HG03045 (cell line): ENCODE measurements at regions not wholly inside any gene's neighbourhood (a gene's known extent, or its start where the extent isn't known, plus 50 kb on each side); places are given as distances from the start of the nearest gene placed in this dataset.

Experiments
- ATAC-seq: cut with Tn5 transposase; IDR thresholded peaks from one replicate; pipeline ENCODE4 v1.9.1; 2021; ENCODE audit warnings: mild to moderate bottlenecking, moderate library complexity; ENCODE audit not compliant: unreplicated experiment

DNA sequence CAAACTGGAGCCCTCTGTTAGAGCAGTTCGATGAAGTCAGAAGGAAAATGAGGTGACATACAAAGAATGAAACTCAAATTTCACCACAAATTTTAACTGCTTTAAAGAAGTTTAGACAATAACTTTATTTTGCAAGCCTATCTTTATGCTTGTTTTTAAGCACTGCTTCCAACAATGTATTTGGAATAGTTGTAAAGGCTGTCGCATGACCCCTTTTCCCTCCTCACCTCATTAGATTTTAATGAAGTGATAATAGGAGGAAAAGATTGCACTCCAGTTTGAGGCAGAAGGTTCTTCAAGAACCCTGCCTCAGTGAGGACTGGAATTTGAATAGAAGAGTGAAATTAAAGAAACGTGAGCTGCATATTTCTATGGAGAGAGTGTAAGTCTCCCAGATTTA is 386.1 kb upstream of the NR3C2 start:
- no peak for ATAC-seq

- no peak for ATAC-seq
Measured at GRCh38 chr4:148827781-148828180, 385.6 kb upstream of the NR3C2 start.

GRCh38 chr4:148823419-148823769 is 381.2 kb upstream of the NR3C2 start:
- no peak for ATAC-seq

DNA sequence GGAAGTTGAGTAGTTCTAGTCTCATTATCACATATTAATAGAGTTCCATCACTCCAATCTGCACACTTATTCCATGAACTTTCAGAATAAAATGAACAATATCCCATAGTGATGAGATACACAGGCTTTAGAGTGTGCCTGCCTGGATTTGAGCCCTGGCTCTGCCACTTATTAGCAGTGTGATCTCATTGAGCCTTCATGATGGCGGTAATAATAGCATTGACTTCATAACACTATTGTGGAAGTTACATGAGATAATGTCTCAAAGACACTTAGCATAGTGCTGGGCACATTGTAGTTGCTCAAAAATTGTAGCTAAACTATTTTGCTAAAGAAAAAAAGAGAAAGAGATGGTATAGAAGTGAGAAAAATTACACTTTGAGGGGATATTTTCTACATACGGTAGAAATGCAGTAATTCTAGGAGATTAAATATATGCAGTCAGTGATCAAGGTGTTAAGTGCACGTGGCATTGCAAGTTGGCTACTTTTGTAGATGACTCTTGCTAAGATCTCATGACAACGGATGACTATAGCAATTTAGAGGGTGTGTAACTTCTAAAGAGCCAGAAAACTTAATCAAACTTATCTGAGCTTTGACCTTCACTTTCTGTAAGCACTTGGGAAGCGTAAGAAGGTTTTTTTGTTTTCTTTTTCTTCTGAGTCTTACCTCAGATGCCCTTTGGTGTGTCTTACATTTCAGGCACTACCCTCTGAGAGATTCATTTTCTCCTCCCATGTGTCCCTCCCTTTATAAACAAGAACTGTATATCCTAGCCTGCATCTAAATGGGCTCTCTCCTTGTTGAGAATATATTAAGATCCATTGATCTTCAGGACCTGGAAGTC is 380.6 kb upstream of the NR3C2 start:
- no peak for ATAC-seq

GRCh38 chr4:148814030-148814429 is 371.8 kb upstream of the NR3C2 start:
- no peak for ATAC-seq

GRCh38 chr4:148813289-148813688 is 371.1 kb upstream of the NR3C2 start:
- no peak for ATAC-seq

DNA sequence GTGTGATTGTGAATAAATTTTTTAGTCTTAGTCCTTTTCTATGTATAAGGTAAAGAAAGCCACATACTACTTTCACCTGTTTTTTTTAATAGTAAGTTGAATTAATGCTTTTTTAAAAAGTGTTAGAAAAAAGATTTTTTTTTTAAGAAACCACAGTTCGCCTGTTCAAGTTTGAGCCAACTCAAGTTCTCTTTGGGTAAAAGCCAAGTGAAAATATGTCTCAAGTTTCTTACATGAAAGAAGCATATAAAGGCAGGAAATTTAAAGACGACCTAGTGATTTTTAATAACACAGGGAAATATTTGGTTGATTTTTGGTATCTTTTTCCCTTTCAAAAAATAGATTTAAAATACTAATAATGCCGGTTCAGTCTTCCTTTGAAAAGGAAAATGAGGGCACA is 369.9 kb upstream of the NR3C2 start:
- ATAC-seq: no peak

DNA sequence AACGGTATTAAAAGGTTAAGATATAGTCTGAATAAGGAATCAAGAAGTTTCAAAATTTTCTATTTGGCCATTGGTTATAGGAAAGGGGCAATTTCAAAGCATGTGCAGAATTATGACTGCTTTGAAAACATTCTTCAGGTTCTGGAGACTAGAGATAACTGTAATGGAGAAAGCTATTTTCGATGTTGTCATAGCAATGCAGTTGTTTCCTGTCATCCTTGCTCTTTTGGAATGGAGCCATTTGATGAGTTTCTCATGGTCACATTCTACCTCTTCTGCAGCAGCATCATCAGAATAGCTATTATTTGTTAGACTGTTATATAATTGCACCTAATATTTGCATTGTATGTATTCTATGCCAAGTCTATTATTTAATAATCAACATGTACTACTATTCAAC is 368.2 kb upstream of the NR3C2 start:
- ATAC-seq: no peak

- ATAC-seq: no peak
Measured at GRCh38 chr4:148808416-148808815, 366.2 kb upstream of the NR3C2 start.

DNA sequence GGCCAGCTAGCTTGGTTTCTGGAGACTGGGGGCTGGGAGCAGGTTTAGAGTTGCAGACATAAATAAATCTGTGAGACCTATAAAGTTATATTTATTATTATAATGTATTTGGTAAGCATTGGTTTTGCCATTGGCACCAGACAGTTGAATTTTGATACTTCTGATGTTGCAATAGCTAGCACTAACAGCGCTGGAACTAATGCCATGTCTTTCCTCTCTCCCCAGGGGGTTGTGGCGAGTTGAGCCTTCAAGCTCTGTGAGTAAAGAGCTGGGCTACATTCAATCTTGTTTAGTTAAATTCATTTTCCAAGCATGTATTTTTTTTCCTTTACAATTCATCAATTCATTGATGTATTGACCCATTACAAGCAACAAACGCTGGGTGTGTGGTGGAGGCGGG is 358.7 kb upstream of the NR3C2 start:
- ATAC-seq: no peak

DNA sequence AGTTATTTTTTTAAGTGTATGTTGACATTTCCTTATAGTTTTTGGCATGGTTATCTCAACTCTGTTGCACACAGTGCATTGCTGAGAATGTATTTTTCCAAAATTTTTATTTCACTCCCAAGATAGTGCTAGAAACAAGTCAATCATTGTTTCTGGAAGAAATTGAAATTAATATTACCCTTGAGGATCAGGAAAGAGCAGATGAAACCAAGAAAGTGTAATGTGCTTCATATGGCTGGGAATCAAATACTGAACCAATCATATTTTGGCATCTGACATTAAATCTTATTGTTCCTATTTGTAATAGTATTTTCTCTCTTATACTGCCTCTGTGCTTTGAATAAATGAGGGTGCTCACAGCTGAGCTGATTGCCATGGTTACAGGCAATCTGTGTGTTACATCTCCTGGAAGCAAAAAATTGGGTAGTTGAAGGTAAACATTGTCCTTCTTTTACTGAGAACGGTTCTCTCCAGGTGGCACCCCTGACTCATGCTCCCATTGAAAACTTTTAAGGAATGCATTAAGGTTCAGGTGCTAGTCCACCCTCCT is 358.2 kb upstream of the NR3C2 start:
- no peak for ATAC-seq

GRCh38 chr4:148795156-148795864 is 353.1 kb upstream of the NR3C2 start:
- ATAC-seq: no peak

DNA sequence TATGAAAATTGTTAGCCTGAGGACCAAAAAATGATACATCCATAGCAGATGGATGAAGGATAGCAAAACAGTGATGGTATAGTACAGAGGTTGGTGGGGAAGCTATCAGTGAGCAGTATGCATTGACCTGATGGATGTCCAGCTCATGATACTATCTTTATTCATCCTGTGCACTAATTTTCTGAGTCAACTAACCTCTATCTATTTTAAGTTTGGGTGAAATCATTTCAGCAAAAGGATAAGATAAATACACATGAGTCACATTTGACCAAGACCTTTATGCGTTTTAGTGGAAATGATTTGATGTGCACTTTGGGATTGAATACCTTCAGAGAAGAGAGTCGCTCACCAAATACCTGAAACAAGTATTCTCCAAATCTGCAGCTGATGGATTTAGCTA is 351.0 kb upstream of the NR3C2 start:
- ATAC-seq: no peak

- no peak for ATAC-seq
Measured at GRCh38 chr4:148790691-148791090, 348.5 kb upstream of the NR3C2 start.

DNA sequence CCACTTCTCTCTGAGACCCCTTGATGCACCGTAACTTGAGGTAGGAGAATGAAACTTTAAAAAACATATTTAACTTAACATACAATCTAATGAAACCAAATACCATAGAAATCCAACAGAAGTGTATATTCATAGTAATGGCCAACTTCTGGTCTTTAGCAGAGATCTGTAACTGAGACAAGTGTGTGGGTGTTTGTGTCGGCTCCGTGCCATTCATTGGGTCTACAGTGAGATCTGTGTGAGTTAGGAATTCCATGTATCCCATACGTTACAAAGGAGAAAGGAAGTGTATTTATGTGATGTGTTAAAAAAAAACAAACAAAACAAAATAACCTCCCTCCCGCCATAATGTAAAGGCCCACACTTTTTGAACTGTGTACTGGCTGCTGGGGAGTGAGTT is 348.0 kb upstream of the NR3C2 start:
- no peak for ATAC-seq

DNA sequence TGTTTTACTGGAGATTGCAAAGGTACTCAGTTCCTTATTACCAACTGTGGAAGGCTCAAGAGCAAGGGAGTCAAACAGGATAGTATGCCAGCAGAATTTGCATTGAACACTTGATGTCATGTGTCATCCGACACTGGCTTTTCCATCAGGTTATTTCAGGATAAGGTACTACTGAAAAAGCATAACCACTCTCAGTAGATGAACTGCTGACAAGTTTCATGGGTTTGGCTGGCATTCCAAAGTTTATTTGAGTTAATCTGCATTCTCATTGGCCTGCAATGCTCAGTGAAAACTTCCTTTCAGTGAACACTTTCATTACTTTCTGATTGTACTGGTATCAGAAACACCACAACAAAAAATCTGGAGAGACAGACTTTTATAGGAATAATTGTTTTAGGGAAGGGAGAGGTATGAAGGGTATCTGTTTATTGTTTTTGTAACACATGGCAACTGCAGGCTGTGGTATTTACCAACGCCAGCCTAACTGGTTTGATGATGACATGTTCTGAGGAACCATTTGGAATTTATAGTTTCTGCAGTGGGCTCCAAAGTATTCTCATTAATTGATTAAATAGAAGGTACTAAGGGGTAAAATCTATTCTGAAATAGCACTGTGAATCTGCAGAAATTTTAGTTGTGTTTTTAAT is 345.7 kb upstream of the NR3C2 start:
- no peak for ATAC-seq

DNA sequence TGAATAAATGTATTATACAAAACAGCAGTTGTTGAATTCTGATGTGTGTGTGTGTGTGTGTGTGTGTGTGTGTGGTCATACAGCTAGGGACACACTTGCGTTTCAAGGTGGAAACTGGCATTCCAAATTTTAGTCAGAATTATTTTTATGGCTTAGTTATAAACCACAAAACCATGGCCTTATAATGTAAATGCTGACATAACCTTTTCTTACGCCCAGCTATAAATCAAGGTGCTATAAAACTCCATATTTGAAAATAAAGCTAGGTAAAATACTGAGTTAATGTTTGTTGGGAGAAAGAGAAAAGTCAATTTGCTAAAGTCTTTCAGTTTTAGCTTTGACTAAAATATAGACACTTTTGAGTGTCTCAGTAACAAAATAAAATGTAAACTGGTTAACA is 345.1 kb upstream of the NR3C2 start:
- ATAC-seq: no peak

DNA sequence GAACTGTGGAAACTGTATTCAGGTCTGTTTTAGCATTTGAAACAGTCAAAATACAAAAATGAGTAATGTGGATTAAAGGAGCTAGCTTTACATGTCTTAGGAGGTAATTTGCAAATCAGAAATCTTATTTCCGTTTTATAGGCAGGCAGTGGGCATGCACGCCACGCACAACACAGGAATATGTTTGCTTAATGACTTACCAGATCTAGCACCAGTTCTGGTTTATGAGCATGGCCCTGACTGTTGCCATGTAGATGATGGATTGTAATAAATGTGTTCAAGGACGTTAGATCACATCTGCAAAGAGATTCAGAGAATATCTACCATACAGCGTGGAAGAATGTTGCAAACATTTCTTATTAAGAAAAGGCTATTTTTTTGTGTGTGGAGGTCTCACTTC is 344.5 kb upstream of the NR3C2 start:
- ATAC-seq: no peak

DNA sequence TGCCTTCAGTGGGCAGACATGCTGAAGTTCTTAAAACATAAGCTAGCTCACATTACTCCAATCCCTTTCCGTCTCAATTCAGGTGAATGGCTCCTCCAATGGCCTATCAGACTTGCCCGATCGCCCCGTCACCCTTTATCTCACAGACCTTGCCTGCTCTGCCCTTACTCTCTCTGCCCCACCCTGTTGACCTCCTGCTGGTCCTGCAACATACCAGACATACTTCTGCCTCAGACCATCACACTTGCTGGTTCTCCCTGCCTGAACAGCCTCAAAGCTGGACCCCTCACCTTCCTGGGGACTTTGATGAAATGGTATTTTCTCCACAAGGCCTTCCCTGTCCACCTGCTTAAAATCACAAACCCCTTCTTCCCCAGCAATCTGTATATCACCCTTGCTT is 340.1 kb upstream of the NR3C2 start:
- ATAC-seq: no peak

DNA sequence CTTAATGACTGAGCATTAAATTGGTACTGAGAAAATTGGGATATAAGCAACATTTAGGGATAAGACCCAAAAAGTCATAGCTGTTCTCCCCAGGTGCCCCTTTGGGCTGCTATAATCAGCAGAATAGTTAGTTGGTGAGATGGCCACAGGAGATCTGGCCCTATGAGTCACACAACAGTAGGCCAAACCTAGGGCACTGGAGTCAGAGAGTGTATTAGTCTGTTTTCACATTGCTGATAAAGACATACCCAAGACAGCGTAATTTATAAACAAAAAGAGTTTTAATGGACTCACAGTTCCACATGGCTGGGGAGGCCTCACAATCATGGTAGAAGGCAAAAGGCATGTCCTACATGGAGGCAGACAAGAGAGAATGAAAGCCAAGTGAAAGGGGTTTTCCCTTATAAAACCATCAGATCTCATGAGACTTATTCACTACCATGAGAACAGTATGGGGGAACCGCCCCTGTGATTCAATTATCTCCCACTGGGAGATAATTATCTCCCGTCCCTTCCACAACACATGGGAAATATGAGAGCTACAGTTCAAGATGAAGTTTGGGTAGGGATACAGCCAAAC is 338.3 kb upstream of the NR3C2 start:
- no peak for ATAC-seq

- no peak for ATAC-seq
Measured at GRCh38 chr4:148779771-148780170, 337.6 kb upstream of the NR3C2 start.
